GM12892 (cell line): ENCODE measurements at regions not wholly inside any gene's neighbourhood (a gene's known extent, or its start where the extent isn't known, plus 50 kb on each side); places are given as distances from the start of the nearest gene placed in this dataset.

ENCODE experiments used
- DNase-seq: peaks from one replicate; pipeline ENCODE4 v3.0.0; 2011; ENCODE audit not compliant: insufficient read length
- FAIRE-seq: peaks from 2 replicates; lab custom pipeline; 2011; peaks lifted over from hg19 to GRCh38; lab: Jason Lieb, UNC
- POLR2A ChIP-seq: IDR thresholded peaks from 2 replicates; pipeline ENCODE4 v1.6.1; 2011; ENCODE audit warnings: low read depth, low read length, control low read depth
- POLR2AphosphoS5 ChIP-seq: IDR thresholded peaks from 2 replicates; pipeline ENCODE4 v1.6.1; 2011; ENCODE audit warnings: low read depth, low read length, control low read depth
- TAF1 ChIP-seq: IDR thresholded peaks from 2 replicates; pipeline ENCODE4 v1.6.1; 2011; ENCODE audit warnings: low read depth, mild to moderate bottlenecking, control low read depth, low read length, borderline replicate concordance

DNA sequence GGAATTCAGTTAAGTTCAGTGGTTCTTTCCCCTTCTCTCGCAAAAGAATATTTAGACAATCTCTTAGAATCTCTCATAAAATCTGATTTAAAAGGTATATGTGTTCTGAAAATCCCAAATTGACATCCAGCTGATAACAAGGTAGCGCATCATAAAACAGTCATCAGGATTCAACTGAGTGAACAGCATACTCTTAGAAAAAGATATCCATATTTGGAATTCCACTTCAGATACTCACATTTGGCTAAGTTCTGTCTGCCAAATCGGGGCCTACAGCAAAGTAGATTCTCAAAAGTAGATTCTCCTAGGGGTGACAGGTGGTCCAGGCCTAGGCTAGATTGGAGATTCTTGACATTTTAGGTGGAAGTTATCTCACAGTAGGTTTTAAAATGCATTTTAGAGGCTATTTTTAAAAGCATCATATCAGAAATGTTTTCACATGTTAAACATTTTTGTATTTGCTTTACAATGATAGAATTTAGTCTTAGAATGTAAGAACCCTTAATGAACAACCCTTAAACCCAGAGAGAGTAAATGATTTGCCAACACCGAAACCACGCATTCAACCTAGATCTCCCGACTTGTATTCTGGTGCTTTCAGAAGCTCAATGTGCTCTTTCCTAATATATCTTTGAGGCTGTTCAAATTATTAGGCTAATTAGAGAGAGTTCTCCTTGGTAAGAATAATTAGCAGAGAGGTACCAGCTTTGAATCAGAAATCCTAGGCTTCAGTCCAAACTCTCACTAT lies 318.9 kb downstream of the LMO4 start:
- no peak for DNase-seq
- TF ChIP-seq TAF1 (no peak), POLR2A (no peak), POLR2AphosphoS5 (no peak)
- no peak for FAIRE-seq

DNA sequence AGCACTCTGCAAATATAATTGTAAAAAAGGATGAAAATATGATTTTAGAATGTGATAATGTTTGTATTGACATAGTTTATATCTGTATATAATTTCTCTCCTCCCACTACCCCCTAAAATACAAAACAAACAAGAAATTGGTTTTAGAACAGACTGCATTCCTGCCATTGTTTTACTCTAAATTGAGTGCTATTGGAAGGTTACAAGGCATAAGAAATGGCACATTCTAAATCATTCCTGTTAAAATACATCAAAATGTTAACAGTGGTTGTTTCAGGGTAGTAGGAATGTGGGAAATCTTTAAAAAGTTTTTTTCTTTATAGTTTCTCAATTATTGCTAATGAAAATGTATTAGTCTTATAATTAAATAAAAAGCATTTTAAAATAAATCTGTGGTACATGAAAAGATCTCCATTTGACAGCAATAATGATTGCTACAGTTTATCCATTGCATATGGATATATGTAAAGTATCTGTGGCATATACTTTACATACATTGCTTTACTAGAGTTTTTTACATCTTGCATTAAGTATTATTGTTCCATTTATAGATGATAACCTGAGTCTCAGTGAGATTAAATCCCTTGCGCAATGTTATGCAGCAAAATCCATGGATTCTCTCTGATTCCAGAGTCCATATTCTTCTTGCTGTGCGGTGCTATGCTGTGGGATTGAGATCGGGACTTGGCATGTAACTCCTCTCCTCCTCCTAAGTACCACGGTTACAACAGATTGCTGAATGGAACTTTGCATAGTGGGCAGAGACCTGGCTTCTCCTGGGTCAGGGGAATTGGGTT lies 319.8 kb downstream of the LMO4 start:
- TF ChIP-seq POLR2A (no peak), TAF1 (no peak), POLR2AphosphoS5 (no peak)
- FAIRE-seq: no peak
- no peak for DNase-seq

DNA sequence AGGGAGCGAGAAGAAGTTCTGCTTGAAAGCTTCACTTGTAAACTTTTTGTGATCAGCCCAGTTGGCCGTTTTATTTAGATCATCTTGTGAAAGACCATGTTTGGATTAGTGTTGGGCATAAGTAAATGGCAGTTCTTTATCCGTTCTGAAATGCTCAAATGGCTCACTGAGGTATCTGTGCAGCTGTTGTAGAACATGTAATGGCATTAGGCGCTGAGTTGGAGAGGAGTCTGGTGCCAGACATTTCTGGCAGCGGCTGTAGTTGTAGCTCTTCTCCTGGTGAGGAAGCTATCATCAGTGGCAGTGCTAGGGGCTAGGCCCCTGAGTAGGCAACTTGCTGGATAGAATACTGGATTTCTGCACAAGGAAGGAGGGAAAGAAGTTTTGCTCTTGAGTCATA lies 321.6 kb downstream of the LMO4 start:
- FAIRE-seq: no peak
- TF ChIP-seq POLR2A (no peak), POLR2AphosphoS5 (no peak), TAF1 (no peak)
- no peak for DNase-seq

DNA sequence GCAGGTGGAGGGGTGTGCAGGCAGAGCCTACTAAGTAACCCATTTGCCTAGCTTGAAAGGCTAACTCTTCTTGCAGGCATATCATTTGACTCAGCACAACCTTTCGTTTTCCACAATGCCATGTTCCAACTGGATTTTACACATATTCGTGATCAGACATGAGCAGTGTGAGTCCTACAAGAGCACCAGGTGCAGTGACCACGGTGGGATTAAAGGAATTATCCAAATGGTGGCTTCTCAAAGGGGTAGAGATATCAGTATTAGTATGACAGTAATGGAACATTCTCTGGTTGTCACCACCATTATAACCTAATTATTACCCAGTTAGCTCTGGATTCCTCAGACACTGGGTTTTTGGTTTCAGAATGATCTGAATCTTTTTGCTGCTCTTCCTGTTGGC lies 323.5 kb downstream of the LMO4 start:
- DNase-seq (no peak), FAIRE-seq (no peak)
- TF ChIP-seq TAF1: no peak
- no peak for TF ChIP-seq POLR2A
- no peak for TF ChIP-seq POLR2AphosphoS5

DNA sequence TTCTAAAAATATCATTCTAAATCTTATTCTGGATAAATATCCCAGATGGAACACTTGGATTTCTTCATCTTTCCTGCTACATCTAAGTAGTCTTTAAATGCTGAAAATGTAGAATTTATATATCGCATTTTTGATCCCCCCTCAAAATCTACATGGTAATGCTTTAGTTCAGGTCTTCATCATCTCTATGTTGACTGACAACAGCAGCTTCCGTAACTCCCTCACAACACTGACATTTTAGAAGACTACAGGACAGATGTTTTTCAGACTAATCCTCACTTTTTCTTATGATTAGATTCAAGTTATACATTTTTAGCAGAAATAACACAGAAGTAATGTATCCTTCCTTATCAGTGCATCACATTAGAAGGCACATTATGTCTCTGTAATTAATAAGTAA lies 336.5 kb downstream of the LMO4 start:
- TF ChIP-seq POLR2AphosphoS5 (no peak), TAF1 (no peak), POLR2A (no peak)
- no peak for DNase-seq

DNA sequence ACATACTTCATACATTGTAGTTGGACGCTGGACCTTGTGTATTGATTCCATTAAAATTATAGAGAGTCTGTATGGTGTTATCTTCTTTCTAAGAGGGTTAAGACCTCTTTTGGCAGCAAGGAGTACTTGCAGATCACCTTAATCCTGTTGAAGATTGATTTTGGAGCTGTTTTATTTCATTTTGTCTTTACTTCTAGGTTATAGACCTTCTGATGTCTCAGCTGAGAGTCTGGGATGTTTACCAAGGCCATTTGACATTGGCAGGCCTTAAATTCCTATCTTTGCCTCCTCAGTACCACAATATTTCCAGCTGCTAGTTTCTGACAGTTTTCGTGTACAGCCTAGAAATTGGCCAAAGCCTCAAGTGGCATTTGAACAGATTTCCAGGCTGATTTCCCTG lies 338.0 kb downstream of the LMO4 start:
- DNase-seq (no peak), FAIRE-seq (no peak)
- TF ChIP-seq POLR2A: no peak
- TF ChIP-seq TAF1: no peak
- no peak for TF ChIP-seq POLR2AphosphoS5

More for the DNA sequence above, 336.5 kb downstream of the LMO4 start:
- FAIRE-seq: no peak

DNA sequence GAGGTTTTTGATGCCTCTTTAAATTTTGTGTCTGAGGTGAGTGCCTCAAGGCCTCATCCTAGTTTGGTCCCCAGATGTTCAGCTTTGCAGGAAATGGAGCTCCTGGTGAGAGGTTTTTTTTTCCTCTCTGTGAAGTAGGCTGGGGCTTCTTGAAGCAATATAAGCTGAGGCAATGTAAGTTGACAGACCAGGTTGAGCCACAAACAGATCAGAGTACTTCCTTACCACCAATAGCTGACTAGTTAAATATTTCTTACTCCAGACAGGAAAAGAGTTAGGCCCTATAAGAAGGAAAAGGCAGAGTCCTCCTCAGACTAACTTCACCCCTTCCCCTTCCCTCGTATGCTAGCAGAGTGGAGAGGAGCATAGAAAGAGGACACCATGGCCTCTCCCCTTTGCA lies 341.0 kb downstream of the LMO4 start:
- no peak for TF ChIP-seq POLR2AphosphoS5
- no peak for TF ChIP-seq TAF1
- TF ChIP-seq POLR2A: no peak
- DNase-seq: no peak
- no peak for FAIRE-seq

DNA sequence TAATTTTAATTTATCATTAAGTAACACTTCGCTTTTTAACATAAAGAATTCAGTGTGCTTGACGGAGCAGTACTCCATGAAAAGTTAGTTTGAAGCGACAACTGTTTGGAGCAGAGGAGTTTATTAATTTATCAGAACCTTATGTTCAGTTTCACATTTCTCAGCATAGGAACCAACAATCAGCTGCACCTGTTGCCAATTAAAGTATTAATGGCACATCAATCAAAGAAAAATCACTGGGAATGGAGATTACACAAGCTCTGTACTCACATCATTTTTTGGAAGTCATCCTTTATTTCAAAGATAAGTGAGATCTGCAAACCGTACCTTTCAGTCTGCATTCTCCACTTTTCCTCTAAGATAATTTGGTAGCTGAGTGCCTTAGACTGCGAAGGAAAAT lies 344.6 kb downstream of the LMO4 start:
- FAIRE-seq (no peak), DNase-seq (no peak)
- no peak for TF ChIP-seq POLR2A
- TF ChIP-seq POLR2AphosphoS5: no peak
- TF ChIP-seq TAF1: no peak

DNA sequence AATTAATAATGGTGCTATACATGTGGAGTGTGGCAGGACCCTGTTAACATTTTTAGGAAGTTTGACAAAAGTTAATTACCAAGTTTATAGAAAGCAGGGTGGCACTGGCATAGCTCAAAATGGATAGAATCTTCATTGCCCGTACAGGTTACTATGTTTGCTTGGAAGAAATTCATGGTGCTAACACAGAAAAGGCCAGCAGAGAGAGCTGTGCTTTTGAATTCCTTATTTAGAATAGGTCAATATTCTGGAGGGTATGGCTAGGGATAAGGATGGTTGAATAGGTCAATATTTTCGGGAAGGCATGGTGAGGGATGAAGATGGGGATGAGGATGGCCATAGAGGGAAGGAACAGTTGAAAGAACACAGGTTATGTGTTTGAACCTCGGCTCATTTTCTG lies 345.1 kb downstream of the LMO4 start:
- FAIRE-seq (no peak), DNase-seq (no peak)
- no peak for TF ChIP-seq POLR2AphosphoS5
- TF ChIP-seq TAF1: no peak
- TF ChIP-seq POLR2A: no peak

DNA sequence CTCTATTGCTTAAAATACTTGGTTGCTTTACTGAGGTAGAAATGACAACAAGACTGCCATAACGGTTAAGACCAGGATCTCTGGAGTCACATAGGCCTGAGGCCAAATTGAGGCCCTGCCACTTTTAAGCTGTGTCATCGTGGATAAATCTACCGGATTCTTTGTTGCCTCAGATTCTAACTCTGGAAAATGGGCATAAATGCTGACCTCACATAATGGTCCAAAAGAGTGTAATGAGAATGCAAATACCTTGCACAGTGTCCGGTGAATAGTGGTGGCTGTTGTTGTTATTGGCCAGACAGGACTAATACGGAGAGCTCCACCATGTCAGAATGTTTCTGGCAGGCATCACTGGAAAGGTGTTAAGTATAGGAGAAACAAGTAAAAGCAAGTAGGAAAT lies 346.1 kb downstream of the LMO4 start:
- FAIRE-seq (no peak), DNase-seq (no peak)
- no peak for TF ChIP-seq POLR2A
- TF ChIP-seq TAF1: no peak
- TF ChIP-seq POLR2AphosphoS5: no peak

DNA sequence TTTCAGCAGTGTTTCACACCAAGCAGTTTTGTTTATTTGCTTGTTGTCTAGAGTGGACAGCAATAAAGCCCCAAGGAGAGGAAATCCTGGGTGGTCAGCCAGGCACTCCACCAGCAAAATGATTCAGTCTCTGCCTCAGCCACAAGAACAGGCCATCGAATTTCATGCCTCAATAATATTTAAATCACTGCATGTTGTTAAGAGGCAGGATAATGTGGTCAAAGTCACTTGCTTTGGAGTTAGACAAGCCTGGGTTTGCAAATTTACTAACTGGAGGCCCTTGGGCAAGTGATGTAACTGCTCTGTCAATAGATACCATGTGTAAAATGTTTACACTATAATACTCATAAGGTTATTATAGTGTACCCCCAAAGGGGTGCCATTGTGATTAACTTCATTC lies 349.6 kb downstream of the LMO4 start:
- DNase-seq: no peak
- FAIRE-seq: no peak
- TF ChIP-seq POLR2AphosphoS5 (no peak), TAF1 (no peak), POLR2A (no peak)
